ENCODE measurements at regions not wholly inside any gene's neighbourhood (a gene's known extent, or its start where the extent isn't known, plus 50 kb on each side); places are given as distances from the start of the nearest gene placed in this dataset.

DNA sequence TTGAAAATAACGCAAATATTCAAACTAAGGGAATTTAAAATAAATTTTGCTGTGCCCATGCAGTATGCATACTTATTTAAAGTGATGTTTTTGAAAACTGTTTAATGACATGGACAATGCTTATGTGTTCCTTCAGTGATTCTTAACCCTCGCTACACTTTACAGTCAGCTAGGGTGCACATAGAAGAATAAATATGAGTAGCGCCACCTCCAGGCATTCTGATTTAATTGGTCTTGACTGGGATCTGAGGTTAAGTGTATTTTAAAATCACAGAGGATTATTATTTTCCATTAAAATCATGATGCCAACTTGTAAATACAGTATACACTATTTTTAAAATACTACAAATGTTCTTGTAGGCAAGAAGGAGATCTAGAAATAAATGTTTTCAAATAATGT, 373.5 kb upstream of the ADGRL4 start:
- no peak for DNase-seq

- no peak for DNase-seq
Measured at GRCh38 chr1:79376106-79376505, 369.6 kb upstream of the ADGRL4 start.

GRCh38 chr1:79375352-79375751, 368.8 kb upstream of the ADGRL4 start:
- DNase-seq = no peak

GRCh38 chr1:79374397-79374796, 367.9 kb upstream of the ADGRL4 start:
- no peak for DNase-seq

GRCh38 chr1:79373481-79374125, 367.1 kb upstream of the ADGRL4 start:
- DNase-seq = no peak

DNA sequence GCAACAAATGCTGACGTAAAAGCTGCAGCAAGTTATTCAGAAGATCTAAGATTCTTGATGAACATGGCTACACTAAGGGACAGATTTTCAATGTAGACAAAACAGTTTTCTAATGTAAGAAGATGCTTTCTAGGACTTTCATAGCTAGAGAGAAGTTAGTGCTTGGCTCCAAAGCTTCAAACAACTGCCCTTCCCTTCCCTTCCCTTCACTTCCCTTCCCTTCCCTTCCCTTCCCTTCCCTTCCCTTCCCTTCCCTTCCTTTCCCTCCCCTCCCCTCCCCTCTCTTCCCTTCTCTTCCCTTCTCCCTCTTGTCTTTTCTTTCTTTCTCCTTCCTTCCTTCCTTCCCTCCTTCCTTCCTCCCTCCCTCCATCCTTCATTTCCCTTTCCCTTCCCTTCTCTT, 365.3 kb upstream of the ADGRL4 start:
- no peak for DNase-seq

DNA sequence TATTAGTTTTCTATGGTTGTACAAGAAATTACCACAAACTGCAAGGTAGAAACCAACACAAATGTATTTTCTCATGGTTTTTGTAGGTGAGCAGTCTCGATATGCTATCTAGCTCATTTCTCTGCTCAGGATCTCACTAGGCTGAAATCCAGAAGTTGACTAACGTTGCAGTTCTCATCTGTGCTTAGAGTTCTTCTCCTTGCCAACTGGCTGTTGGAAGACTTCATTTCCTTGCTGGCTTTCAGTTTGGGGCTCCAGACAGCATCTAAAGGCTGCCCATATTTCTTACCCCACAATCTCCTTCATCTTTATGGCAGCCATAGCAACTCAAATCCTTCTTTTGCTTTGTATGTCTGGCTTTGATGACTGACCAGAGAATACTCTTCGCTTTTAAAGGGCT, 362.6 kb upstream of the ADGRL4 start:
- DNase-seq = no peak

- no peak for DNase-seq
Measured at GRCh38 chr1:79364896-79365295, 358.4 kb upstream of the ADGRL4 start.

DNA sequence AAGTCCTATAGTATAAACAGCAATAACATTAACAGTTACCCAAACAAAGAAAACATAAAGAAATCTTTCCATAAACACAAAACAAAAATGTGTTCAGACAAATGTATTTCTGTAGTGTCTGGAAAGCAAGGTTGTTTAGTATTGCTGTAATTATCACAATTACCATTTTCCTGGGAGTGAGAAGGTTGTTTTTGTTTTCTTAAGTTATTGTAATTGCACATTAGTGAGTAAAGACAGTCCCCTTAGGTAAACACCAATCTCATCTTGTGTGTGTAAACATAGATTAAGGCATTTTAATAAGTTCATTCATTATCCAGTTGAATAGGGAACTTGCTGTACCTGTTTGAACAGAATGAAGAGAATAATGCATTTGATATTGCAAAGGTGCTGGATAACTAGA, 356.9 kb upstream of the ADGRL4 start:
- no peak for DNase-seq

GRCh38 chr1:79362470-79362869, 355.9 kb upstream of the ADGRL4 start:
- no peak for DNase-seq

- no peak for DNase-seq
Measured at GRCh38 chr1:79355090-79355489, 348.6 kb upstream of the ADGRL4 start.

DNA sequence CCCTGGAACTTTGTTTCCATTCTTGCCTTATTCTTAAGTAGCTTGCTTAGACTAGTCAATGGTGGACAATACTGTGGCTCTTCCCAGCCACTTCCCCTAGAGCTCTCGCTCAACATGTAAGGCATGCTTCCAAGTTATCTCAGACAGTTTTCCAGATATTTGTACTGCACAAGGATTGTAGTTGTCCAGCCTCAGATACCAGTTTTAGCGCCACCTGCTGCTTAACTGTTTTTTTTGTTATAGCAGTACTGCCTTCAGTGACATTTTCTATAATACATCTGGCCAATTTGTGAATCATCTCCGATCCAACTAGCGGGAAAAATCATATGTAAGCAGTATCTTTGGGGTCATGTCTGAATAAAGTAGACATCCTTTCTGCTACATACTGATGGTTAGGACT, 346.7 kb upstream of the ADGRL4 start:
- DNase-seq = no peak

- DNase-seq = no peak
Measured at GRCh38 chr1:79326875-79327274, 320.3 kb upstream of the ADGRL4 start.

DNA sequence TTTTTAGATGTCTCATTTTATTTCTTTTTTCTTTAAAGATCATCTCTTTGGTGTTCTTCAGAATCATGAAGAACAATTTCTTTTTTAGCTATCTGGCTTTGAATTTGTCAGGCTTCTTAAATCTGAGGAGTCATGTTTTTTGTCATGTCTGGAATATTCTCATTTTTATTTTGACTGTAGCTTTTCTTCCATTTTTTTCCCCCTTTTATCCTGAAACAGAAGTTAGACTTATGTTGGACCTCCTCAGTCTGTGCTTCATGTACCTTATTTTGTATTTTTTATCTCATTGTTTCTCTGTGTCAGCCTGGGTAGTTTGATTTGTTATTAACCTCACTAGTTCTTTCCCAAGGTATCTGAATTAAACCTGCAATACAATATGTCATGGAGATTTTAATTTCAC, 319.2 kb upstream of the ADGRL4 start:
- DNase-seq = no peak

DNA sequence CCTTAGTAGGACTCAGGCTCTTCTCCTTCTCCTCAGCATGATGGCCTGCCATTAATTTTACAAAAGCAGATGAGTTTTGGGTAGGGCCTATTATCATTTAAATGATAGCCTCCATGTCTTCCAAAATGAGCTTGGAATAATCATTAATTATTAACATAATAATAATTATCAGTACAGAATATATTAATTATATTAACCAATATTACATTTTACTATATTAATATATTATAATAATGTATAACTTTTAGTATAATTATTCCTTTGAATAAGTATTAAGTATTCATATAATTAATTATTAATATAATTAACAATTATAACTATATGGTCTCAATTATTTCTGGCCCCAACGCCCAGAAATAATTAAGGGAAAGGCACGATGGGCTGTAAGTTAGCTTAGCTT, 318.6 kb upstream of the ADGRL4 start:
- no peak for DNase-seq

- DNase-seq = no peak
Measured at GRCh38 chr1:79323239-79324025, 316.9 kb upstream of the ADGRL4 start.

GRCh38 chr1:79322511-79323027, 316.0 kb upstream of the ADGRL4 start:
- DNase-seq = no peak

DNA sequence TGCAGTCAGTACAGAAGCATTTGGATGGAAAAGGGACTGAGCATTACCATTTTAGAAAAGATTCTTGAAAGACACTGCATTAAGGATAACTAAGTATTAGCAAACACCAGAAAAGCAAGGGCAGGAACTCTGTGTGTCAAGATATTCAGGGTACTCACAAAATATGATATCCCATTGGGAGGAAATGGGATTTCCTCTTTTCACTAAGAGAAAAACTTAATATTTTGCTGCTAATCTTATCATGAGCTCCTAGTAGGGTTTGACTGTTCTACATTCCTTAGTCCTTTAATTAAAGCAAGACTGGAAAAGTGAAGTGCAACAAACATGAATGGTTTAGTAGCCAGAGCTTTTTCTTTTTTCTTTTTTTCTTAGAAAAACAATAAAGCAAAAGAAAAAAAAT, 305.9 kb upstream of the ADGRL4 start:
- DNase-seq = no peak

DNA sequence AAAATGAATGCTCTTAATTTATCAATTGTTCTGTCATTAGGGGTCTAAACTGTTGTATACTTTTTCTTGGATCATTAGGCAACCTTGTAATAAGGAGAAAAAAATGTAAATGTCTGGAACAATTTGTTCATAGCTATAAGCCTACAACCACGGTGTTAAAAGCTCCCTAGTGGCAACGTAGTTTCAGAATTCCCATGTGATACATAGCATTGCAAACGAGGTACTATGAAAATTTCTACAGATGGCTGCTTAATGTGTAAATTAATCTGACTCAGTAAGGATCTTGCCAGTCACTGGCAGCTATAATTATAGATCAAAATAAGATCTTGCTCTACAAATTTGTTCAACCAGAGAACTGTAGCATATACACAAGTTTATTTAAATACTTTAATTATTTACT, 304.1 kb upstream of the ADGRL4 start:
- DNase-seq = no peak

DNA sequence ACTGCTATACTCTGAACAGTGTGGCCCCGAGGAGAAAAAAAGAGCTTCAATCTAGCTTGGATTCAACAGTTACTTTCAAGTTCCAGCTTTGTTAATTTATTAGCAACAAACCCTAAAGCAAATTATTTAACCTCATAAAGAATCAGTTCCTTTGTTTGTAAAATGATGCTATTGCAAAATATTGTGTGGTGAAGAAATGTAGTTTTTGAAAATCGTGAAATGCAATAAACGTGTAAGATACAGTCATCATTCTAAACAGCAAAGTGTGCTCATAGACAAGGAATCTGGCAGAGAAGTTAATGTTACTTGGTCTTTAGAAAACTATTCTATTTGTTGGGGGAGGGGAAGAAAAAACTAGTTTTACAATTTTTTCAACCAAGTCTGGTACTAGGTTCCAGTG, 297.6 kb upstream of the ADGRL4 start:
- DNase-seq = no peak

GRCh38 chr1:79303040-79303439, 296.5 kb upstream of the ADGRL4 start:
- no peak for DNase-seq

GRCh38 chr1:79302380-79302930, 295.9 kb upstream of the ADGRL4 start:
- no peak for DNase-seq

DNA sequence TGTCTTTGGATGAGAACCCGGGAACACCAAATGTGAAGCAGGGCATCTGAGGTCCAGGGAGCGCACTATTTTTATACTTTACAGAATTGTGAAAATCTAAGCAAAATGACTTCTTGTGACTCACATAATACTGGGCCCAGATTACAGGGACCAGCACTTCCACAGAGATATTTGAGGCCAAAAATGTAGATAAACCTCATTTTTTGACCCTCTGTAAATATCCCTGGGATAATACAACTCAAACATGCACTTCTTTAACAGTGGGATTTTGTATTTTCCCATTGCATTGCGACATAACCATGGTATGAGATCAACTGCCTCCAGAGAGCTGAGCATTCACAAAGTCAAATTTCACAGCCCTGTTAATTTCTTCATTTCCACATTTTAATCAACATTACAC, 289.4 kb upstream of the ADGRL4 start:
- DNase-seq = no peak

DNA sequence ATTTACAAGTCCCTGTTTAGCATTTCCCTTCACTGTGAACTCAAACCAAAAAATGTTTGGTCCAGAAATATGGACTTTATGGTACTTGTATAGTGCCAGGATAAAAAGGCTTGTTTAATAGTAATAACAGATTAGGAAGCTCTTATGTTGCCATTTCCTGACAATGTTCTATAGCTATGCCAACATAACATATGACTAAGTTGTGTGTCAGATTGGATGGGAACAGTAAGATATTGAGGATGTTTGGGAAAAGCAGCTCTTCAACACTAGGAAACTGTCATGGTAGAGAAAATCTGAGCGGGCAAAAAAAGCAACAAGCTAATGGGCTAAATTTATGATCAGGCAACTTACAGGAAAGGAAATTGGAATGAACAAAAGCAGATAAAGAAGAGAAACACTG, 287.1 kb upstream of the ADGRL4 start:
- no peak for DNase-seq

All from 8988T (cell line).